Endothelial cell (in vitro differentiated cells): ENCODE measurements at regions not wholly inside any gene's neighbourhood (a gene's known extent, or its start where the extent isn't known, plus 50 kb on each side); places are given as distances from the start of the nearest gene placed in this dataset.

ENCODE experiments used
- DNase-seq: peaks from one replicate; pipeline ENCODE4 v3.0.0; 2021; ENCODE audit warnings: low spot score
- H3K27ac Mint-ChIP-seq: one replicate; pipeline ENCODE4 v1.8.0; 2021; ENCODE audit warnings: mixed read lengths, inconsistent platforms; ENCODE audit not compliant: unreplicated experiment
- H3K27me3 Mint-ChIP-seq: one replicate; pipeline ENCODE4 v1.8.0; 2021; ENCODE audit warnings: mild to moderate bottlenecking, moderate library complexity, mixed read lengths, inconsistent platforms; ENCODE audit not compliant: unreplicated experiment
- H3K36me3 Mint-ChIP-seq: one replicate; pipeline ENCODE4 v1.8.0; 2021; ENCODE audit warnings: mild to moderate bottlenecking, low read depth, mixed read lengths, inconsistent platforms; ENCODE audit not compliant: unreplicated experiment
- H3K4me1 Mint-ChIP-seq: one replicate; pipeline ENCODE4 v1.8.0; 2021; ENCODE audit warnings: mild to moderate bottlenecking, mixed read lengths, inconsistent platforms; ENCODE audit not compliant: unreplicated experiment
- H3K4me3 Mint-ChIP-seq: one replicate; pipeline ENCODE4 v1.8.0; 2021; ENCODE audit warnings: mild to moderate bottlenecking, mixed read lengths, inconsistent platforms; ENCODE audit not compliant: unreplicated experiment
- H3K9me3 Mint-ChIP-seq: one replicate; pipeline ENCODE4 v1.8.0; 2021; ENCODE audit warnings: mixed read lengths, inconsistent platforms; ENCODE audit not compliant: unreplicated experiment
- TF ChIP-seq, protein P1 (sequence below): fragments of 200-600 bp; sonication (generic); IDR thresholded peaks from one replicate; pipeline ENCODE4 v1.5.0; 2021; ENCODE audit warnings: antibody characterized with exemption; ENCODE audit not compliant: unreplicated experiment

DNA sequence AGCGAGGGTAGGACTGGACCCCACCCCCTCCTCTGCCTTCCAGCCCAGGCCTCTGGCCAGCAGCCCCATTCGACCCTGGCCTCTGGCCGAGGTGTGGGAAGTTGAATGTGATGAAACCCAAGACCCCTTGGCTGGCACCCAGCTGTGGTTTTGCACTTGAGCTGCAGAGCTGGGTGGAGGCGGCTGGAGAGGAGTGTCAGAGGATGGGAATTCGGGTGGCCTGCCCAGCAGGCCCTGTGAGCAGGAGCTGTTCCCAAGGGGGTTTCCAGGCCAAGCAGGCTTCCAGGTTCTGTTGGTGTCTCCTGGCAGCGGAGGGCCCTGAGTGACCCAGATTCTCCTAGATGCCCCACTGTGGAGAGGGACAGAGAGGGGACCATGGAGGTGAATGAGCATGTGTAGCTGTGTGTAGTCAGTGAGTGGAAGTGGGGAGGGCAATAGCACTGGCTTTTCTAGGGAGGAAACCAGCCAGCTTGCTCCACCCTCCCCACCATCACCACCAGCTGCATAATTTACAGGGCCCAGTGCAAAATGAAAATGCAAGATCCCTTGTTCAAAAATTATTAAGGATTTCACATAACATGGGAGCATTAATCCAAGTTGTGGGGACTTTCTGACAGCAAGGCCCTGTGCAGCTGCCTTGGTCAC lies 172.2 kb upstream of the HAAO start:
- Mint-ChIP-seq H3K36me3 (no peaks in the 10 kb centered on the region), H3K27me3 (peaks cover 2% of the 10 kb centered on the region), H3K9me3 (no peaks in the 10 kb centered on the region), H3K4me1 (peaks cover 11% of the 10 kb centered on the region), H3K27ac (no peak overlapping the region), H3K4me3 (no peak overlapping the region)
- no peak for DNase-seq
- TF ChIP-seq, protein P1, sequence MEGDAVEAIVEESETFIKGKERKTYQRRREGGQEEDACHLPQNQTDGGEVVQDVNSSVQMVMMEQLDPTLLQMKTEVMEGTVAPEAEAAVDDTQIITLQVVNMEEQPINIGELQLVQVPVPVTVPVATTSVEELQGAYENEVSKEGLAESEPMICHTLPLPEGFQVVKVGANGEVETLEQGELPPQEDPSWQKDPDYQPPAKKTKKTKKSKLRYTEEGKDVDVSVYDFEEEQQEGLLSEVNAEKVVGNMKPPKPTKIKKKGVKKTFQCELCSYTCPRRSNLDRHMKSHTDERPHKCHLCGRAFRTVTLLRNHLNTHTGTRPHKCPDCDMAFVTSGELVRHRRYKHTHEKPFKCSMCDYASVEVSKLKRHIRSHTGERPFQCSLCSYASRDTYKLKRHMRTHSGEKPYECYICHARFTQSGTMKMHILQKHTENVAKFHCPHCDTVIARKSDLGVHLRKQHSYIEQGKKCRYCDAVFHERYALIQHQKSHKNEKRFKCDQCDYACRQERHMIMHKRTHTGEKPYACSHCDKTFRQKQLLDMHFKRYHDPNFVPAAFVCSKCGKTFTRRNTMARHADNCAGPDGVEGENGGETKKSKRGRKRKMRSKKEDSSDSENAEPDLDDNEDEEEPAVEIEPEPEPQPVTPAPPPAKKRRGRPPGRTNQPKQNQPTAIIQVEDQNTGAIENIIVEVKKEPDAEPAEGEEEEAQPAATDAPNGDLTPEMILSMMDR: no peak

DNA sequence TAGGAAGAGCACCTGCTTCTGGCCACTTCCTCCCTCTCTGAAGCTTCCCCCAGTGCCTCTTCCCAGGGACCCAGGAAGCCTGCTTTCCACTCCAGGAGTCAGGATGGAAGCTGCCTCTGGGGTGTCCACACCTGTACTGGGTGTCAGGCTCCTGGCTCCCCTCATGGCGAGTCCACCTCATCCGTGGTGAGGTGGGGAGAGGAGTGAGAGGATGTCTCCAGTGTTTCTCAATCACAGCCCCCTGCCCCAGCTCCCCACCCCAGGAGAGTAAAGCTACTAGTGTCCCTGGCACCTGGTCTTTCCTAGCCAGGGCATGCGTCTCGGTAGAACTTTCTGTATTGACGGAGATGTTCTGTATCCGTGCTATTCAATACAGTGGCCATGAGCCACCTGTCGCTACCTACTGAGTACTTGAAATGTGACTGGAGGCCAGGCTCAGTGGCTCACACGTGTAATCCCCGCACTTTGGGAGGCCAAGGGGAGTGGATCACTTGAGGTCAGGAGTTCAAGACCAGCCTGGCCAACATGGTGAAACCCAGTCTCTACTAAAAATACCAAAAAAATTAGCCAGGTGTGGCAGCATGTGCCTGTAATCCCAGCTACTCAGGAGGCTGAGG lies 171.2 kb upstream of the HAAO start:
- Mint-ChIP-seq H3K36me3 (no peaks in the 10 kb centered on the region), H3K4me1 (peaks cover 13% of the 10 kb centered on the region), H3K27ac (no peak overlapping the region), H3K27me3 (peaks cover 4% of the 10 kb centered on the region), H3K9me3 (no peaks in the 10 kb centered on the region), H3K4me3 (no peak overlapping the region)
- TF ChIP-seq, protein P1: no peak
- no peak for DNase-seq

DNA sequence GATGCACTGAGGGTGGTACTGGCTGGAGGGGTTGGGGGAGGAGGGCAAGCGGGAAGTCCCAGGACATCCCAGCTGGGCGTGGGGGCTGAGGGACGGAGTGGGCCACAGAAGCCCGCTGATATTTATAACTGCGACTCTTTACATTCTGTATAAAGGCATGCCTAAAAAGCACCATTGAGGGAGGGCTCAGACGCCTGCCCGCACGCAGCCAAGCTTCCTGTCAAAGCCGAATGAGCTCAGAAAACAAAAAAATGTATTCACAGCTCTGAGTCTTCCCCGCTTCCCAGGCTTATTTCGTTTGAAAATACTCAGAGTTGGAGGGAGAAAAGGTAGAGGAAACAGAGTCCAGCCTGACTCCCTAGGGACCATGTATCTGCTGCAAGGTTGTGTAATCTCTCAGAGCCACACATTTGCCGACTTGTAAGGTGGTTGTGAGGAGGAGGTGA lies 170.1 kb upstream of the HAAO start:
- Mint-ChIP-seq H3K4me1 (peaks cover 15% of the 10 kb centered on the region), H3K9me3 (no peaks in the 10 kb centered on the region), H3K36me3 (no peaks in the 10 kb centered on the region), H3K27me3 (peaks cover 8% of the 10 kb centered on the region), H3K27ac (no peak overlapping the region), H3K4me3 (no peak overlapping the region)
- TF ChIP-seq, protein P1: no peak
- DNase-seq: no peak

DNA sequence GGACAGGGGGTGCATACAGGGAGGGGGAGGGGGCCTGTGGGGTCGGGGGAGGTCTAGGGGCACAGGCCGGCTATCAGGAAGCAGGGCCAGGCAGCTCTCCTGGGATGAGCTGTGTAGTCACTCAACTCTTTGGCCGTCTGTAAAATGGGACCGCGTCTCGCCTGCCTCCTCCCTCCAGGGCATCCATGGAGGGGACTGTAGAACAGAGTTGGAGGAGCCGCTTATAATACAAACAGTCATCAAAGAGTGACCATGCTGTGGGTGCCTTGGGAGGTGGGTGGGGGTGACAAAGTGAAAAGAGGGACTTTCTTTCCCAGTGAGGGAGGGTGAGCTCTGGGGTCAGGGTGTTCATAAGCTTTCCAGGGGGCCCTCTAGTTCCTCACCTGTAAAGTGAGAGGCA lies 169.6 kb upstream of the HAAO start:
- Mint-ChIP-seq H3K27me3 (peaks cover 8% of the 10 kb centered on the region), H3K9me3 (no peaks in the 10 kb centered on the region), H3K4me1 (peaks cover 15% of the 10 kb centered on the region), H3K4me3 (no peak overlapping the region), H3K36me3 (no peaks in the 10 kb centered on the region), H3K27ac (no peak overlapping the region)
- no peak for DNase-seq
- TF ChIP-seq, protein P1: no peak

DNA sequence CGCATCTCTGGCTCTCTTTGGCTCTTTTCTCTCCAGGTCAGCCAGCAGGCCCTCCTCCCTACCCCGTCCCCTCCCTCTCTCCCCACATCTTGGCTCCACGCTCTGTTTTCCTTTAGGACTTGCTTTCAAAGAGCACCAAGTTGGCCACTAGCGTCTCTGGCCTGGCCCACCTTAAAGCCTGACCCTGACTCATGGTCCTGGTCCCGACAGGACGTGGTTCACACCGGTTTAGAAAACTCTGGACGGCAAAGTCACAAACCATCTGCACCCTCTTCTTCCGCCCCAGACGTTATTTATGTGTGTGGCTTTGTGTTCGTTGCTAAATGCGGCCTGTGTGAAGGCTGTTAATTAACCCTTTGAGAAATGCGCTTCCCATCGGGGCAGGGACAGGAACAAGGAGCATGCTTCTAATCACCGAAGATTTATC lies 169.0 kb upstream of the HAAO start:
- Mint-ChIP-seq H3K27ac (peak overlapping the region; percentile 76), H3K4me3 (no peak overlapping the region), H3K27me3 (peaks cover 8% of the 10 kb centered on the region), H3K4me1 (peaks cover 15% of the 10 kb centered on the region), H3K36me3 (no peaks in the 10 kb centered on the region), H3K9me3 (no peaks in the 10 kb centered on the region)
- no peak for DNase-seq
- TF ChIP-seq, protein P1: no peak
